ENCODE measurements at regions not wholly inside any gene's neighbourhood (a gene's known extent, or its start where the extent isn't known, plus 50 kb on each side); places are given as distances from the start of the nearest gene placed in this dataset.

DNA sequence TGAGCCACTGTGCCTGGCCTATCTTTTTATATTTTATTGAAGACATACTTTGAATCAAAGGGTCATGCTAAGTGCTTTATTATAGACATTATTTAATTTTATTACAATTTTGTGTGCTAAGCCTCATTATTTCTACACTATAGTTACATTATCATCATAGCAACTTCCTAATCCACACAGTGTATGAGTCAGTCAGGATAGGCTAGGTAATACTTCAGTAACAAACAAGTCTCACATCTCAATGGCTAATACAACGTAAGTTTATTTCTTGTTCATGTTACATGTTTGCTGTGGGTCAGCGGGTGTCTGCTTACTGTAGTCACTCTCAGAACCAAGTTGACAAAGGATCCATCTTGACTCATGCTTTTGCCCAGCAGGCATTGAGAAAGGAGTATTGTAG lies 292.6 kb upstream of the TGFBR2 start:
- Histone ChIP-seq H3K27me3 (no peaks in the 10 kb centered on the region), H3K4me1 (no peaks in the 10 kb centered on the region), H3K36me3 (no peaks in the 10 kb centered on the region), H3K4me3 (ENCODE audit: low read depth, low read length) (no peak overlapping the region), H3K9me3 (no peaks in the 10 kb centered on the region)
- TF ChIP-seq CTCF (IDR thresholded peaks at IDR 0.05; ENCODE audit: low read depth, low read length): no peak
- no peak for DNase-seq

DNA sequence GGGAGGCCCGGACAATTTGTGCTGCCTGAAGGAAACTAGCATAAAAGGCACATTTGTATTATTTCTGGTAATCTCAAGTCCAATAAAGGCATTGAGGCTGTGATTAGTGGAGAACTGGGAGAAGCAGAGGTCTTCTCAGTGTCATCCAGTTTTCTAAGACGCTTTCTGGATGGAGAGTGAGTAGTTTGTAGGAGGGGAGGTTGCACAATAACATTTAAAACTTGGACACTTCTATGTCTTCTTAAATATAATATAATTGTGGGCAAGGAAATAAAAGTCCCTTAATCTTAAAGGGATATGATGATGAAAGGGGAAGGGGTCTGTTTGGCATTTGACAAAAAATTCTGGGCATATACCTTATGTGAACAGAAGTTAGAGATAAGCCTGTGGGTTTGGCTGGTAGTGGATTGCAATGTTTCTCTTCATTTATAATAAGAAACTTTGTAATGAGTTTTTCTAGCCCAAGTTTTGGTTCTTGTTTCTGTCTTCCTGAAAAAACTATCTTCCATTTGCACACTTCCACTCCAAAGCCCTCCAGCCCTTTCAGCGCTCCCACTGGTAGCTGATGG lies 291.6 kb upstream of the TGFBR2 start:
- H3K9me3 ChIP-seq: no peaks in the 10 kb centered on the region
- H3K4me1 ChIP-seq: no peaks in the 10 kb centered on the region
- H3K4me3 ChIP-seq (ENCODE audit: low read depth, low read length): no peak overlapping the region
- no peaks in the 10 kb centered on the region for H3K27me3 ChIP-seq
- no peak for DNase-seq
- TF ChIP-seq CTCF (IDR thresholded peaks at IDR 0.05; ENCODE audit: low read depth, low read length): no peak
- H3K36me3 ChIP-seq: no peaks in the 10 kb centered on the region

GRCh38 chr3:30315447-30315846 lies 291.0 kb upstream of the TGFBR2 start:
- Histone ChIP-seq H3K4me3 (ENCODE audit: low read depth, low read length) (no peak overlapping the region), H3K9me3 (no peaks in the 10 kb centered on the region), H3K36me3 (no peaks in the 10 kb centered on the region), H3K4me1 (no peaks in the 10 kb centered on the region), H3K27me3 (no peaks in the 10 kb centered on the region)
- DNase-seq: no peak
- TF ChIP-seq CTCF (IDR thresholded peaks at IDR 0.05; ENCODE audit: low read depth, low read length): no peak

DNA sequence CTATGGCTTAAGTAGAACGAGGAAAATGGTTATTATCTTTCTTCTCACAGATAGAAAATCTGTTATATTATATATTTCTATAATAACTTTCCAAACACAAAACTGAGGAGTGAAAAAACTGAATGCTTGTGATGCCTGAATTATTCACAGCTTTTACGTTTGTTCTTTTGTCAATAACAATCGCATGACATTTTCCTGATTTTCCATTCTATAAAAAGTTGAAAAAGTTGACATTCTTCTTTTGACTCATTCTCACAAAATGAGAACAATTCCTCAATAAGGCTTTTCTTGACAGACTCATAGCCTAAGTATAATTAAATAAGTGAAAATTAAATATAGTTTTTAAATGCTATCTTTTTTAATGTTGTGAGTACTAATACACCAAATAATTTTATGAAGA lies 288.8 kb upstream of the TGFBR2 start:
- H3K36me3 ChIP-seq: no peaks in the 10 kb centered on the region
- no peak for DNase-seq
- H3K4me1 ChIP-seq: no peaks in the 10 kb centered on the region
- no peak for TF ChIP-seq CTCF (IDR thresholded peaks at IDR 0.05; ENCODE audit: low read depth, low read length)
- no peaks in the 10 kb centered on the region for H3K27me3 ChIP-seq
- H3K9me3 ChIP-seq: no peaks in the 10 kb centered on the region
- no peak overlapping the region for H3K4me3 ChIP-seq (ENCODE audit: low read depth, low read length)

DNA sequence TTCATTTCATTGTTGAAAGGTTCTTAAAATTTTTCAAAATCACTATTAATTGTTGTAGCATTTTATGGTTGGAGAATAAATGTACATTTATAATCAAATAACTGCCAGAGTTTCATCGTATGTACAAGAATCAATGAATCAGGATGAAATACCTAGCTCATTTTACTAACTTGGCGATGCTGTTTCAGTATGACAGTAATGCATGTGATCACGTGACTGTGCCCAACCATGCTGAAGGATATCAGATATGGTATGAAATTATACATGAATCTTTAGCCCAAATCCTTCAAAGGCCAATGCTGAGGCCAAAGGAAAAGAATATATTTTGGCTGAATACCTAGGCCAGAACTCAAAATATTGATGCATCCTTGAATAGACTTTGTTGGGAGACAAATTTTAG lies 288.3 kb upstream of the TGFBR2 start:
- Histone ChIP-seq H3K36me3 (no peaks in the 10 kb centered on the region), H3K4me3 (ENCODE audit: low read depth, low read length) (no peak overlapping the region), H3K4me1 (no peaks in the 10 kb centered on the region), H3K9me3 (no peaks in the 10 kb centered on the region), H3K27me3 (no peaks in the 10 kb centered on the region)
- no peak for TF ChIP-seq CTCF (IDR thresholded peaks at IDR 0.05; ENCODE audit: low read depth, low read length)
- no peak for DNase-seq

GRCh38 chr3:30319713-30320112 lies 286.7 kb upstream of the TGFBR2 start:
- Histone ChIP-seq H3K27me3 (no peaks in the 10 kb centered on the region), H3K4me3 (ENCODE audit: low read depth, low read length) (no peak overlapping the region), H3K36me3 (no peaks in the 10 kb centered on the region), H3K4me1 (no peaks in the 10 kb centered on the region), H3K9me3 (no peaks in the 10 kb centered on the region)
- TF ChIP-seq CTCF (IDR thresholded peaks at IDR 0.05; ENCODE audit: low read depth, low read length): peak; percentile 46
- peak; percentile 11 for DNase-seq
